ENCODE measurements at regions not wholly inside any gene's neighbourhood (a gene's known extent, or its start where the extent isn't known, plus 50 kb on each side); places are given as distances from the start of the nearest gene placed in this dataset.
"Not testable (repeated sequence)": the region's sequence is repeated elsewhere in the genome, so short reads cannot be mapped to it uniquely, and the experiment has no call there.

GRCh38 chr2:40676134-40676790 lies 224.4 kb upstream of the SLC8A1 start:
- DNase-seq (ENCODE audit: extremely low read depth, low read depth, low spot score): not testable (repeated sequence)

GRCh38 chr2:40680547-40680946 lies 228.7 kb upstream of the SLC8A1 start:
- no peak for DNase-seq (ENCODE audit: extremely low read depth, low read depth, low spot score)

- DNase-seq (ENCODE audit: extremely low read depth, low read depth, low spot score): no peak
Measured at GRCh38 chr2:40690036-40690435, 238.1 kb upstream of the SLC8A1 start.

GRCh38 chr2:40690525-40690924 lies 238.6 kb upstream of the SLC8A1 start:
- no peak for DNase-seq (ENCODE audit: extremely low read depth, low read depth, low spot score)

GRCh38 chr2:40700231-40700954 lies 248.5 kb upstream of the SLC8A1 start:
- no peak for DNase-seq (ENCODE audit: extremely low read depth, low read depth, low spot score)

GRCh38 chr2:40712197-40712894 lies 260.5 kb upstream of the SLC8A1 start:
- DNase-seq (ENCODE audit: extremely low read depth, low read depth, low spot score): not testable (repeated sequence)

- DNase-seq (ENCODE audit: extremely low read depth, low read depth, low spot score): no peak
Measured at GRCh38 chr2:40716879-40717278, 265.0 kb upstream of the SLC8A1 start.

GRCh38 chr2:40719414-40719813 lies 267.5 kb upstream of the SLC8A1 start:
- no peak for DNase-seq (ENCODE audit: extremely low read depth, low read depth, low spot score)

GRCh38 chr2:40721595-40721994 lies 269.7 kb upstream of the SLC8A1 start:
- DNase-seq (ENCODE audit: extremely low read depth, low read depth, low spot score): no peak

GRCh38 chr2:40723194-40723593 lies 271.3 kb upstream of the SLC8A1 start:
- DNase-seq (ENCODE audit: extremely low read depth, low read depth, low spot score): no peak

GRCh38 chr2:40725040-40725439 lies 273.1 kb upstream of the SLC8A1 start:
- no peak for DNase-seq (ENCODE audit: extremely low read depth, low read depth, low spot score)

GRCh38 chr2:40725950-40726349 lies 274.1 kb upstream of the SLC8A1 start:
- no peak for DNase-seq (ENCODE audit: extremely low read depth, low read depth, low spot score)

GRCh38 chr2:40734797-40735196 lies 282.9 kb upstream of the SLC8A1 start:
- DNase-seq (ENCODE audit: extremely low read depth, low read depth, low spot score): no peak

- DNase-seq (ENCODE audit: extremely low read depth, low read depth, low spot score): no peak
Measured at GRCh38 chr2:40737180-40737579, 285.3 kb upstream of the SLC8A1 start.

GRCh38 chr2:40740419-40740818 lies 288.5 kb upstream of the SLC8A1 start:
- no peak for DNase-seq (ENCODE audit: extremely low read depth, low read depth, low spot score)

GRCh38 chr2:40741532-40741931 lies 289.6 kb upstream of the SLC8A1 start:
- DNase-seq (ENCODE audit: extremely low read depth, low read depth, low spot score): no peak

- DNase-seq (ENCODE audit: extremely low read depth, low read depth, low spot score): no peak
Measured at GRCh38 chr2:40746191-40746590, 294.3 kb upstream of the SLC8A1 start.

GRCh38 chr2:40751981-40752380 lies 300.1 kb upstream of the SLC8A1 start:
- DNase-seq (ENCODE audit: extremely low read depth, low read depth, low spot score): no peak

GRCh38 chr2:40752796-40753195 lies 300.9 kb upstream of the SLC8A1 start:
- no peak for DNase-seq (ENCODE audit: extremely low read depth, low read depth, low spot score)

- no peak for DNase-seq (ENCODE audit: extremely low read depth, low read depth, low spot score)
Measured at GRCh38 chr2:40754912-40755311, 303.0 kb upstream of the SLC8A1 start.

- no peak for DNase-seq (ENCODE audit: extremely low read depth, low read depth, low spot score)
Measured at GRCh38 chr2:40758401-40759155, 306.7 kb upstream of the SLC8A1 start.

Data from glomerular endothelial cell (primary cell).